ENCODE measurements at regions not wholly inside any gene's neighbourhood (a gene's known extent, or its start where the extent isn't known, plus 50 kb on each side); places are given as distances from the start of the nearest gene placed in this dataset.

- Histone ChIP-seq H3K27me3 (ENCODE audit: control insufficient read depth in 1 of 2, insufficient read depth in 2 of 2, low read length in 2 of 2) (no peaks in the 10 kb centered on the region; a peak in 2 of 5 replicates), H3K79me2 (ENCODE audit: insufficient read depth, low read length) (no peaks in the 10 kb centered on the region), H3K27ac (ENCODE audit: extremely low read length, insufficient read depth, low read length) (no peak overlapping the region), H4K20me1 (ENCODE audit: insufficient read depth, low read length) (no peaks in the 10 kb centered on the region), H2AFZ (ENCODE audit: low read length) (no peak overlapping the region), H3K9me3 (ENCODE audit: low read length) (no peaks in the 10 kb centered on the region), H3K4me1 (ENCODE audit: insufficient read depth, low read length) (no peaks in the 10 kb centered on the region), H3K4me2 (ENCODE audit: low read depth, low read length) (no peak overlapping the region), H3K36me3 (replicated peaks in 1 of 2; ENCODE audit: control insufficient read depth in 1 of 2, insufficient read depth in 2 of 2, low read length in 2 of 2) (no peaks in the 10 kb centered on the region), H3K9ac (ENCODE audit: insufficient read depth, low read depth, low read length) (no peak overlapping the region), H3K4me3 (replicated peaks in 1 of 3; ENCODE audit: insufficient read depth in 1 of 3, low read depth in 2 of 3, low read length in 3 of 3) (no peak overlapping the region)
- intact Hi-C loops (cut with micrococcal nuclease; ENCODE audit: unreplicated experiment) (no loop called here), in situ Hi-C loops (cut with HindIII; ENCODE audit: extremely low pct_ligation_motif_present, low pct_unique_long_range_greater_than_20kb) (no loop called here)
- TF ChIP-seq ZNF235 (CRISPR knock-in tag; IDR thresholded peaks at IDR 0.05; ENCODE audit: borderline replicate concordance) (no peak), ADNP (CRISPR knock-in tag; IDR thresholded peaks at IDR 0.05) (no peak), ZNF558 (CRISPR knock-in tag; IDR thresholded peaks at IDR 0.05; ENCODE audit: borderline replicate concordance) (no peak), MAFF (IDR thresholded peaks at IDR 0.05; ENCODE audit: low read depth, low read length) (no peak), TBP (CRISPR knock-in tag; IDR thresholded peaks at IDR 0.05) (no peak), ZNF567 (CRISPR knock-in tag; IDR thresholded peaks at IDR 0.05; ENCODE audit: borderline replicate concordance) (no peak), ZNF24 (IDR thresholded peaks at IDR 0.05) (no peak), ZNF552 (CRISPR knock-in tag; IDR thresholded peaks at IDR 0.05; ENCODE audit: borderline replicate concordance) (no peak), ZNF280D (CRISPR knock-in tag; IDR thresholded peaks at IDR 0.05) (no peak), GABPB1 (CRISPR knock-in tag; IDR thresholded peaks at IDR 0.05) (no peak)
- TF ChIP-seq, protein P1, sequence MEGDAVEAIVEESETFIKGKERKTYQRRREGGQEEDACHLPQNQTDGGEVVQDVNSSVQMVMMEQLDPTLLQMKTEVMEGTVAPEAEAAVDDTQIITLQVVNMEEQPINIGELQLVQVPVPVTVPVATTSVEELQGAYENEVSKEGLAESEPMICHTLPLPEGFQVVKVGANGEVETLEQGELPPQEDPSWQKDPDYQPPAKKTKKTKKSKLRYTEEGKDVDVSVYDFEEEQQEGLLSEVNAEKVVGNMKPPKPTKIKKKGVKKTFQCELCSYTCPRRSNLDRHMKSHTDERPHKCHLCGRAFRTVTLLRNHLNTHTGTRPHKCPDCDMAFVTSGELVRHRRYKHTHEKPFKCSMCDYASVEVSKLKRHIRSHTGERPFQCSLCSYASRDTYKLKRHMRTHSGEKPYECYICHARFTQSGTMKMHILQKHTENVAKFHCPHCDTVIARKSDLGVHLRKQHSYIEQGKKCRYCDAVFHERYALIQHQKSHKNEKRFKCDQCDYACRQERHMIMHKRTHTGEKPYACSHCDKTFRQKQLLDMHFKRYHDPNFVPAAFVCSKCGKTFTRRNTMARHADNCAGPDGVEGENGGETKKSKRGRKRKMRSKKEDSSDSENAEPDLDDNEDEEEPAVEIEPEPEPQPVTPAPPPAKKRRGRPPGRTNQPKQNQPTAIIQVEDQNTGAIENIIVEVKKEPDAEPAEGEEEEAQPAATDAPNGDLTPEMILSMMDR (CRISPR knock-in tag; IDR thresholded peaks at IDR 0.05) = no peak
- TF ChIP-seq, protein P2, sequence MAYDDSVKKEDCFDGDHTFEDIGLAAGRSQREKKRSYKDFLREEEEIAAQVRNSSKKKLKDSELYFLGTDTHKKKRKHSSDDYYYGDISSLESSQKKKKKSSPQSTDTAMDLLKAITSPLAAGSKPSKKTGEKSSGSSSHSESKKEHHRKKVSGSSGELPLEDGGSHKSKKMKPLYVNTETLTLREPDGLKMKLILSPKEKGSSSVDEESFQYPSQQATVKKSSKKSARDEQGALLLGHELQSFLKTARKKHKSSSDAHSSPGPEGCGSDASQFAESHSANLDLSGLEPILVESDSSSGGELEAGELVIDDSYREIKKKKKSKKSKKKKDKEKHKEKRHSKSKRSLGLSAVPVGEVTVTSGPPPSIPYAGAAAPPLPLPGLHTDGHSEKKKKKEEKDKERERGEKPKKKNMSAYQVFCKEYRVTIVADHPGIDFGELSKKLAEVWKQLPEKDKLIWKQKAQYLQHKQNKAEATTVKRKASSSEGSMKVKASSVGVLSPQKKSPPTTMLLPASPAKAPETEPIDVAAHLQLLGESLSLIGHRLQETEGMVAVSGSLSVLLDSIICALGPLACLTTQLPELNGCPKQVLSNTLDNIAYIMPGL (CRISPR knock-in tag; IDR thresholded peaks at IDR 0.05; ENCODE audit: borderline replicate concordance in 1 of 2, low read depth in 1 of 2) = no peak
- ATAC-seq (no peak), FAIRE-seq (no peak), DNase-seq (ENCODE audit: low spot score) (no peak)
- WGBS (ENCODE audit: low lambda C conversion rate) = 7% methylated on average over 5 of the region's 5 CpGs
- CTCF ChIA-PET (ENCODE audit: low intra/inter-chr PET ratio, low total read pairs) = no interaction called here
- POLR2A ChIA-PET = no interaction called here
- BruUV-seq (replicated peaks) = no TSS peak
These were observed 129.9 kb upstream of the MRPS22 start for GRCh38 chr3:139213936-139214335.
